H1 (cell line): ENCODE measurements at regions not wholly inside any gene's neighbourhood (a gene's known extent, or its start where the extent isn't known, plus 50 kb on each side); places are given as distances from the start of the nearest gene placed in this dataset.

Experiments used
- CTCF ChIP-seq, 3 experiments: IDR thresholded peaks; 1 replicate in 2 of 3; 2 replicates in 1 of 3; pipeline versions ENCODE4 v1.5.1 to v1.6.1; 2011; ENCODE audit warnings: low read length in 3 of 3, mild to moderate bottlenecking in 3 of 3, inconsistent platforms in 2 of 3, low read depth in 1 of 3, moderate library complexity in 1 of 3; ENCODE audit not compliant: insufficient read depth in 1 of 3; ENCODE audit errors: control extremely low read depth in 1 of 3
- E2F6 ChIP-seq: IDR thresholded peaks from 2 replicates; pipeline ENCODE4 v1.6.1; 2012; ENCODE audit warnings: inconsistent platforms
- EP300 ChIP-seq, 2 experiments: IDR thresholded peaks; 1 replicate in 1 of 2; 2 replicates in 1 of 2; pipeline ENCODE4 v1.6.1; 2011 to 2012; ENCODE audit warnings: low read depth in 2 of 2, low read length in 2 of 2, mild to moderate bottlenecking in 2 of 2, borderline replicate concordance in 1 of 2, inconsistent platforms in 1 of 2, moderate library complexity in 1 of 2

- TF ChIP-seq CTCF (IDR thresholded peaks at IDR 0.05; ENCODE audit: control extremely low read depth in 1 of 3, insufficient read depth in 1 of 3, low read depth in 1 of 3, low read length in 3 of 3) = no peak
- no peak for TF ChIP-seq E2F6
- TF ChIP-seq EP300 (IDR thresholded peaks at IDR 0.05; ENCODE audit: borderline replicate concordance in 1 of 2, low read depth in 2 of 2, low read length in 2 of 2) = no peak
- TF ChIP-seq, all 59 proteins: peak for 0
Measured at GRCh38 chr7:49481075-49481474, 292.4 kb upstream of the VWC2 start (continued).
